Middle frontal gyrus (tissue), 1 donor: ENCODE measurements at regions not wholly inside any gene's neighbourhood (a gene's known extent, or its start where the extent isn't known, plus 50 kb on each side); places are given as distances from the start of the nearest gene placed in this dataset.

Experiments
- DNase-seq: peaks from one replicate; pipeline ENCODE4 v3.0.0-alpha.2; 2015; ENCODE audit warnings: low spot score; ENCODE audit errors: extremely low spot score

DNA sequence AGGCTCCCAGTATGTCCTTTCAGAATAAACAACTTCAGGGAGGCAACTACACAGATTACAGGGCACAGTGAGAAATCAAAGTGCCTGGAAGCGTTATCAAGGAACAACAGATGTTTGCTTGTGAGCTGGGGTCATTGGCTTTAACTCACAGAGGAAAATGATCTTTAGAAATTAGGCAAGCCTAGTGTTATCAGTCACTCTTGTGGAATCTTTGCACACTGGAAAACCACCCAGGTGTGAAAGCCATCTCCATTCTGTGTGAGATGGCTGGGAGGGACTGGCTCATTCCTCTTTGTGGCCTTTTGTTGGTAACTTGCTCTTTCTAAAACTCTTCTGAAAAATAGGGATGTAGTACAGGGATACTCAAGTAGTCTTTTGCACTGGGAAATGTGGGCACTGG, 716.0 kb downstream of the XPNPEP1 start:
- DNase-seq: no peak

DNA sequence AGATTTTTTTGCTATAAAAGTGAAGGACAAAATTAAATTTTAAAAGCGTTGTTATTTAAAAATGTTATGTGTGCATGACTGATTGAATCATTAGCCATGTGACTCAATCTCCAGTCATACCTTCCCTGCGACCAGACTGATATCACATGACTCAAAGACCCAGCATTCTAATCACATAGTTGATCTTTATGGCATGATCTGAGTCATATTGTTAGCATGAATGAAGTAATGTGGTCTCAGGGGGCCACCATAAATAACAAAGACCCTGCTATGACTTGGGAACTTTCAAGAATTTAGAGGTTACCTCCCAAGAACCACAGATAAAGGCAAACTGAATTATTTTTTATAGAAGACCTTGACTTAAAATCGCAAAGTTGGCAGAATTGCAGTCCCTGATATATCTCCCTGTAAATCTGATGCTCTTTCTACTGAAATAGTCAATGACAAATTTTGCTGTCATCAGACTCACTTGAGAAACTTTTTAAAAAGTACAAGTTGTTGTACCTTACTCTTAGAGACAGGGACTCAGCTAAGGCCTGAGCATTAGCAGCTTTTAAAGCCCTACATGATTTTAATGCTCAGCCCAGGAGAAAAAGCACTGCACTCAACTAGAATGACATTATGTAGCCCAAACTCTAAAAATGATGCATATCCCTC, 717.3 kb downstream of the XPNPEP1 start:
- no peak for DNase-seq

- no peak for DNase-seq
Observed at GRCh38 chr10:109203646-109204353, 719.5 kb downstream of the XPNPEP1 start.

GRCh38 chr10:109202111-109202510, 721.2 kb downstream of the XPNPEP1 start:
- DNase-seq: no peak

GRCh38 chr10:109200646-109201045, 722.7 kb downstream of the XPNPEP1 start:
- no peak for DNase-seq

GRCh38 chr10:109191823-109192222, 731.5 kb downstream of the XPNPEP1 start:
- no peak for DNase-seq

DNA sequence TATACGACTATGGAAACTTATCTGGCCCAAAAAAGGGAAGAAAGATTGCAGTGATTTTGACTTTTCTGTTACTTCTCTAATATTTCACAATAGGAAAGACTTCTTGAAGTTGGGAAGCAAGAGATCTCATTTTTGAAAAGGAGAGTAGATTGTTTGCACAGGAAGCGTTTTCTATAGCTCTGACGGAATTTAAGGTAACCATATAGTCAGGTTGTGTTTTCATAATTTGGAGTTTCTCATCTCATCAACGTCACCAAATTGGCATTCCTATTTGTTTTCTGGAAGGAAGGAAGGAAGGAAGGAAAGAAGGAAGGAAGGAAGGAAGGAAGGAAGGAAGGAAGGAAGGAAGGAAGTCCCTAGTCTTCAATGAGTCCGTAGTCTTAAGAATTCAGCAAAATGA, 732.0 kb downstream of the XPNPEP1 start:
- no peak for DNase-seq

GRCh38 chr10:109187677-109188076, 735.6 kb downstream of the XPNPEP1 start:
- no peak for DNase-seq

DNA sequence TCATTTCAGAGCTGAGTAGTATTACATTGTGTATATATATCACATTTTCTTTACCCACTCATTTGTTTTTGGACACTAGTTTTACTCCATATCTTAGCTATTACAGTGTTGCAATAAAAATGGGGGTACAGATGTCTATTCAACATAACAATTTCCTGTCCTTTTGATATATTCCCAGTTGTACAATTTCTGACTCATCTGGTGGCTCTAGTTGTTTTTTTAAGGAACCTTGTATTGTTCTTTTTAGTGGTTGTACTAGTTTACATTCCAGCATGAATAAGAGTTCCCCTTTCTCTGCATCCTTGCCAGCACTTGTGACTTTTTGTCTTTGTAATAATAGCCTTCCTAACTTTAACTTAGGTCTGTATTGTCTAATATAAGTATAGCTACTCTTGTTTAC, 739.9 kb downstream of the XPNPEP1 start:
- DNase-seq: no peak

- no peak for DNase-seq
Observed at GRCh38 chr10:109178591-109178990, 744.7 kb downstream of the XPNPEP1 start.

DNA sequence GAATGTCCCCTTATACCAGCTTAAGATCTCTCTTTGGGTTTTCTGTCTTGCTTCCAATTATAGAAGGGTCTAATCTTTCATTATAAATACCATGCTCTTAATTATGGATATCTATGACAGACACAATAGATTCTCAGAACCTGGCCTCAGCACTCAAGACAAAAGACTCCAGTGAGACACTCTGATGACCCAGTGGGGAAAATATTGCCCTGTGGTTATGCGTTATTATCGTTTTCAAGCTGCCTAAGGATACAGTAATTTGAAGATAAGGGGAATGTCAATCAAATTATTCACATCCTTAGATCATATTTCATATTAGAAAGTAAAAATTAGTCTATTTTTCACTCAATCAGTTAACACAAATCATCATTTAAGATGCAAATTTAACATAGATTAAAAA, 748.8 kb downstream of the XPNPEP1 start:
- no peak for DNase-seq

DNA sequence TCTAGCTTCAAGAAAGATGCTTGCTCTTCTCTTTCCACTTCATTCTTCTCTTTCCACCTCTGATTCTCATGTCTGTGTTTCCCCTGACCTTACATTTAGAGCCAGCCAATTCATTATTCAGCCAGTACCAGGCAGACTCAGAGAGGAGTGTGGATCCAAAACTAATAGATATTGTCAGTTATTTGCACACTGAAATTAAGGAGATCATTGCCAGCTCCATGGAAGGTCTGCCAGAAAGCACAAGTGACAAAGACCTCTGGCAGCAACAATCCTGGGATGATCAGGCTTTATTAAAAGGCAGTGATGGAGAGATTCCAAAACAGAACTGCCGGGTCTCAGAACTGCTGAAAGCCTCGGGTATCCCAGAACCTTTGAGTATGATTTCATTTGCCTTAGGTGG, 749.4 kb downstream of the XPNPEP1 start:
- DNase-seq: no peak

GRCh38 chr10:109173121-109173520, 750.2 kb downstream of the XPNPEP1 start:
- DNase-seq: no peak

GRCh38 chr10:109166935-109167334, 756.4 kb downstream of the XPNPEP1 start:
- no peak for DNase-seq

DNA sequence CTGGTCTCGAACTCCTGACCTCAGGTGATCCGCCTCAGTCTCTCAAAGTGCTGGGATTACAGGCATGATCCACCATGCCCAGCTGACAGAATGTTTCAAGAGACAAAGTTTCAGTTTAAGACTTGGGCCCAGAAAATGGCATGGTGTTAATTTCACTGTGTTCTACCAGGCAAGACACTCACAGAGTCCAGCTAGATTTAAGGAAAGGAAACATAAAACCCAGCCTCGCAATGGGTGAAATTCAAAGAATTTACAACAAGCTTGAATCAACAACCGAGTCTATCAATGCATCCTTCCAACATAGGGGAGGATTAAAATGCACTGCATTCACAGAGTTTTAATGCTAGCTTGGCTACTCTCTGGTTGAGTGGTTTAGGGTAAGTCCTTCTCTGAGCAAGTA, 764.0 kb downstream of the XPNPEP1 start:
- no peak for DNase-seq

DNA sequence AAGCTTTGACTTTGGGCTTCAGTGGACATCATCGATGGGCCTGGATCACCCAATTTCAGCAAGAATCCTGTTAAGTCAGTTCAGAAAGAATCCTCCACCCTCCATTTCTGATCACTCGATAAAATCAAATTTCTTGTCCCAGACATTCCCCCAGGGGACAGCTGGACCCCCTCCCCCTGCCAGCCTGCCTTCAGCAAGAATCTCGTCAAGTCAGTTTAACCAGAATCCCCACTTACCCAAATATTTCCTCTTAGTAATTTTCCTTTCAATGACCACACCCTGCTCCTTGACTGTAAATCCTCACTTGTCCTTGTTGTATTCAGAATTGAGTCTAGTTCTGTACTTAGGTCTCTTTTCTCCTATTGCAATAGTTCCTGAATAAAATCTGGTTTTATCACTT, 766.9 kb downstream of the XPNPEP1 start:
- no peak for DNase-seq

GRCh38 chr10:109149666-109150350, 773.5 kb downstream of the XPNPEP1 start:
- DNase-seq: no peak

DNA sequence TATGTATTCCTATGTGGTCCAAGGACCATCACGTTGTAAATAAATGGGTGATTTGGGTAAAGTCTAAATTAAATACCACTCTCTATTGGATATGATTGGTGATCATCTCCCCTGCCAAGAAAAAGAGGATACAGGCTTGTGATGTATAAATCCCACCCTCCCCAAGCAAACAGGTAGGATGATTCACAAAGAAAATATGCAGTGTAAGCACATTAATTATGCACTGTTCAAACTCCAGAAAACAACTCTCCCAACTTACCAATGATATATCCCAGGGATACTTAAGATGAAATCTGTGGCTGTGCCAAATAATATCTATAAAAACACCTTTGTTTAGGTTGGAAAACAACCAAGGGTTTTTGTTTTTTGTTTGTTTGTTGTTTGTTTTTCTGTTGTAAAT, 795.9 kb downstream of the XPNPEP1 start:
- no peak for DNase-seq

- no peak for DNase-seq
Observed at GRCh38 chr10:109126541-109126940, 796.8 kb downstream of the XPNPEP1 start.

GRCh38 chr10:109126016-109126415, 797.3 kb downstream of the XPNPEP1 start:
- no peak for DNase-seq

DNA sequence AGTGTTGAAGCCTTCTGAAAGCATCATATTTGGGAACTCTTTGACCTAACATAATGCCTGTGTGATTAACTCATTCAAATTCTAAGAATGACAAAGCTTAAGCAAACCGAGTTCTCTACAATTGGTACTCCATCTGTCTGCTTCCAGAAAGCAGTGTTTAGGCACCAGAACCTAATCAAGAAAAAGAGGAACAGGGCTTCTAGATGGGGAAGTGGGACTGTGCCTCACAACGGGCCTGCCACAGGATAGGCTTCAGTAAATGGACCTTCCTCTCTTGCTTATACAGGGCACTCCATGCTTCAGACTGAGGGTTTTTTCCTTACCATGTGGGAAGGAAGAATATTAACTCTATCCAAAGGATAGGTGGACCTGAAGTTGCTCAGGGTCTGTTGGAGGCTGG, 808.1 kb downstream of the XPNPEP1 start:
- no peak for DNase-seq

GRCh38 chr10:109114579-109114978, 808.7 kb downstream of the XPNPEP1 start:
- no peak for DNase-seq

DNA sequence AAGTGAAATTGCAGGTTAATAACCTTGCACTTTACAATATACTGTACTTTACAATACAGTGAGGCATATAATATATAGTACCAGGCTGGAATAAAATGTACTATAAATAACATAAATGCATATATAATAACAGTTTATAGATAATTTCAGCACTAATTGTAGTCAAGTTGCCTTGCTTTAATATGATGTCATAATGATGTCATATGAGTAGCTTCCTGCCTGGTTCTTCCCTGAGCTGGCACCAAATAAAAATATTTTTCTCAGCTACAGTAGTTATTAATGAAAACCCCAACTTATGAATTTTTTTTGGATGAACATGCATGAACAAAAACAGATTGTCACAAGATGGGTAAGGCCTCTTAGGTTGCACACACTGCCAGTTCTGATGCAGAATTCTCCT, 816.7 kb downstream of the XPNPEP1 start:
- DNase-seq: no peak
